GM23338 (cell line): ENCODE measurements at regions not wholly inside any gene's neighbourhood (a gene's known extent, or its start where the extent isn't known, plus 50 kb on each side); places are given as distances from the start of the nearest gene placed in this dataset.

Source experiments
- ATAC-seq: fragments of 200-7000 bp; cut with Tn5 transposase; 3 replicates; pipeline ENCODE4 v1.9.1; 2020
- DNase-seq: peaks from one replicate; pipeline ENCODE4 v3.0.0-alpha.2; 2015; ENCODE audit warnings: low spot score
- H2AFZ ChIP-seq: fragments of 200-600 bp; sonication (generic); 2 replicates; pipeline ENCODE4 v1.8.0; 2016; ENCODE audit warnings: antibody characterized with exemption, mild to moderate bottlenecking, moderate library complexity
- H3F3A ChIP-seq: fragments of 200-600 bp; sonication (generic); replicated peaks from 2 replicates; pipeline ENCODE4 v1.8.0; 2017; ENCODE audit warnings: antibody characterized with exemption, mixed run types, low read depth
- H3K27ac ChIP-seq: fragments of 200-600 bp; sonication (generic); 2 replicates; pipeline ENCODE4 v1.6.1; 2016; ENCODE audit warnings: low read depth
- H3K27me3 ChIP-seq: fragments of 200-600 bp; sonication (generic); 2 replicates; pipeline ENCODE4 v1.8.0; 2016; ENCODE audit warnings: mild to moderate bottlenecking, mixed run types, moderate library complexity; ENCODE audit not compliant: insufficient read depth
- H3K36me3 ChIP-seq: fragments of 200-600 bp; sonication (generic); 2 replicates; pipeline ENCODE4 v1.8.0; 2016; ENCODE audit warnings: mild to moderate bottlenecking; ENCODE audit not compliant: insufficient read depth
- H3K4me1 ChIP-seq: fragments of 200-600 bp; sonication (generic); 2 replicates; pipeline ENCODE4 v1.8.0; 2016; ENCODE audit warnings: mild to moderate bottlenecking, moderate library complexity; ENCODE audit not compliant: insufficient read depth
- H3K4me2 ChIP-seq: fragments of 200-600 bp; sonication (generic); 2 replicates; pipeline ENCODE4 v1.7.1; 2017; ENCODE audit warnings: mixed run types
- H3K4me3 ChIP-seq: fragments of 200-600 bp; sonication (generic); 2 replicates; pipeline ENCODE4 v1.6.1; 2016; ENCODE audit warnings: mixed run types
- H3K79me2 ChIP-seq: fragments of 200-600 bp; sonication (generic); replicated peaks from 2 replicates; pipeline ENCODE4 v1.8.0; 2017; ENCODE audit warnings: mild to moderate bottlenecking; ENCODE audit not compliant: insufficient read depth
- H3K9me2 ChIP-seq: fragments of 200-600 bp; sonication (generic); 2 replicates; pipeline ENCODE4 v1.8.0; 2017; ENCODE audit not compliant: insufficient read depth
- H4K20me1 ChIP-seq: fragments of 200-600 bp; sonication (generic); replicated peaks from 2 replicates; pipeline ENCODE4 v1.8.0; 2017; ENCODE audit warnings: mild to moderate bottlenecking; ENCODE audit not compliant: insufficient read depth
- H3K27ac Mint-ChIP-seq: 2 replicates; pipeline ENCODE4 v1.8.0; 2020; ENCODE audit warnings: inconsistent platforms, mild to moderate bottlenecking, moderate library complexity, mixed read lengths
- H3K27me3 Mint-ChIP-seq: 3 replicates; pipeline ENCODE4 v1.8.0; 2022; ENCODE audit warnings: low read depth, mild to moderate bottlenecking, moderate library complexity, mixed read lengths, inconsistent platforms; ENCODE audit not compliant: insufficient read depth, poor library complexity
- H3K36me3 Mint-ChIP-seq: 3 replicates; pipeline ENCODE4 v1.8.0; 2021; ENCODE audit warnings: low read depth, mild to moderate bottlenecking, inconsistent platforms, moderate library complexity, mixed read lengths
- H3K4me1 Mint-ChIP-seq: 3 replicates; pipeline ENCODE4 v1.8.0; 2020; ENCODE audit warnings: mild to moderate bottlenecking, inconsistent platforms, mixed read lengths
- H3K4me3 Mint-ChIP-seq: 3 replicates; pipeline ENCODE4 v1.8.0; 2021; ENCODE audit warnings: moderate library complexity, mild to moderate bottlenecking, inconsistent platforms, mixed read lengths
- H3K9me3 Mint-ChIP-seq: 3 replicates; pipeline ENCODE4 v1.8.0; 2020; ENCODE audit warnings: moderate library complexity, mild to moderate bottlenecking, inconsistent platforms, mixed read lengths
- CREB1 ChIP-seq: fragments of 250-450 bp; sonication (Bioruptor Pico); IDR thresholded peaks from 2 replicates; pipeline ENCODE4 v1.5.0; 2020; ENCODE audit warnings: low read depth, mild to moderate bottlenecking, moderate library complexity
- EZH2 ChIP-seq: fragments of 200-600 bp; sonication (generic); IDR thresholded peaks from one replicate; pipeline ENCODE4 v1.8.0; 2017; ENCODE audit warnings: antibody characterized with exemption, mild to moderate bottlenecking, low read depth; ENCODE audit not compliant: unreplicated experiment
- EZH2phosphoT487 ChIP-seq: fragments of 200-600 bp; sonication (generic); IDR thresholded peaks from one replicate; pipeline ENCODE4 v1.8.1; 2018; ENCODE audit warnings: antibody characterized with exemption; ENCODE audit not compliant: unreplicated experiment
- STAT1 ChIP-seq: IDR thresholded peaks from one replicate; pipeline ENCODE4 v1.6.1; 2016; ENCODE audit warnings: antibody characterized with exemption; ENCODE audit not compliant: unreplicated experiment
- ZNF114 ChIP-seq: fragments of 250-450 bp; sonication (Bioruptor Pico); IDR thresholded peaks from 2 replicates; pipeline ENCODE4 v1.5.0; 2020; ENCODE audit warnings: mild to moderate bottlenecking, moderate library complexity
- ZNF331 ChIP-seq: fragments of 250-450 bp; sonication (Bioruptor Pico); IDR thresholded peaks from 2 replicates; pipeline ENCODE4 v1.5.0; 2020; ENCODE audit warnings: low read depth, mild to moderate bottlenecking, moderate library complexity
- ZNF462 ChIP-seq: fragments of 250-450 bp; sonication (Bioruptor Pico); IDR thresholded peaks from 2 replicates; pipeline ENCODE4 v1.5.0; 2020; ENCODE audit warnings: mild to moderate bottlenecking, moderate library complexity
- TF ChIP-seq, protein P1 (sequence below): IDR thresholded peaks from 2 replicates; pipeline ENCODE4 v1.6.1; 2016; ENCODE audit warnings: antibody characterized with exemption
- TF ChIP-seq, protein P2 (sequence below), 2 experiments: fragments of 200-600 bp in 1 of 2; sonication (generic) in 1 of 2; conservative IDR thresholded peaks; 2 replicates each; pipeline versions ENCODE4 v1.5.1 to v1.6.1; 2016 to 2017; ENCODE audit warnings: antibody characterized with exemption in 2 of 2, low read depth in 2 of 2, mild to moderate bottlenecking in 2 of 2, moderate library complexity in 1 of 2

- Histone ChIP-seq H2AFZ (no peak overlapping the region), H3K4me2 (no peak overlapping the region), H3K36me3 (no peaks in the 10 kb centered on the region; the same call in 1 of the 2 replicates), H3F3A (no peaks in the 10 kb centered on the region), H3K79me2 (no peaks in the 10 kb centered on the region), H4K20me1 (no peaks in the 10 kb centered on the region), H3K27me3 (no peaks in the 10 kb centered on the region), H3K27ac (no peak overlapping the region), H3K9me2 (peaks cover 6% of the 10 kb centered on the region; the same call in 1 of the 2 replicates), H3K4me3 (no peak overlapping the region), H3K4me1 (no peaks in the 10 kb centered on the region)
- no peak overlapping the region for H3K27ac Mint-ChIP-seq
- H3K27me3 Mint-ChIP-seq, result no peaks in the 10 kb centered on the region
- ATAC-seq (no peak), DNase-seq (no peak)
- no peak overlapping the region for H3K4me3 Mint-ChIP-seq
- TF ChIP-seq, protein P1, sequence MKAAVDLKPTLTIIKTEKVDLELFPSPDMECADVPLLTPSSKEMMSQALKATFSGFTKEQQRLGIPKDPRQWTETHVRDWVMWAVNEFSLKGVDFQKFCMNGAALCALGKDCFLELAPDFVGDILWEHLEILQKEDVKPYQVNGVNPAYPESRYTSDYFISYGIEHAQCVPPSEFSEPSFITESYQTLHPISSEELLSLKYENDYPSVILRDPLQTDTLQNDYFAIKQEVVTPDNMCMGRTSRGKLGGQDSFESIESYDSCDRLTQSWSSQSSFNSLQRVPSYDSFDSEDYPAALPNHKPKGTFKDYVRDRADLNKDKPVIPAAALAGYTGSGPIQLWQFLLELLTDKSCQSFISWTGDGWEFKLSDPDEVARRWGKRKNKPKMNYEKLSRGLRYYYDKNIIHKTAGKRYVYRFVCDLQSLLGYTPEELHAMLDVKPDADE, result no peak
- no peak for TF ChIP-seq STAT1
- no peak for TF ChIP-seq EZH2
- TF ChIP-seq ZNF114 (CRISPR knock-in tag), result no peak
- no peak for TF ChIP-seq CREB1
- no peak for TF ChIP-seq ZNF331 (CRISPR knock-in tag)
- TF ChIP-seq ZNF462, result no peak
- TF ChIP-seq, protein P2, sequence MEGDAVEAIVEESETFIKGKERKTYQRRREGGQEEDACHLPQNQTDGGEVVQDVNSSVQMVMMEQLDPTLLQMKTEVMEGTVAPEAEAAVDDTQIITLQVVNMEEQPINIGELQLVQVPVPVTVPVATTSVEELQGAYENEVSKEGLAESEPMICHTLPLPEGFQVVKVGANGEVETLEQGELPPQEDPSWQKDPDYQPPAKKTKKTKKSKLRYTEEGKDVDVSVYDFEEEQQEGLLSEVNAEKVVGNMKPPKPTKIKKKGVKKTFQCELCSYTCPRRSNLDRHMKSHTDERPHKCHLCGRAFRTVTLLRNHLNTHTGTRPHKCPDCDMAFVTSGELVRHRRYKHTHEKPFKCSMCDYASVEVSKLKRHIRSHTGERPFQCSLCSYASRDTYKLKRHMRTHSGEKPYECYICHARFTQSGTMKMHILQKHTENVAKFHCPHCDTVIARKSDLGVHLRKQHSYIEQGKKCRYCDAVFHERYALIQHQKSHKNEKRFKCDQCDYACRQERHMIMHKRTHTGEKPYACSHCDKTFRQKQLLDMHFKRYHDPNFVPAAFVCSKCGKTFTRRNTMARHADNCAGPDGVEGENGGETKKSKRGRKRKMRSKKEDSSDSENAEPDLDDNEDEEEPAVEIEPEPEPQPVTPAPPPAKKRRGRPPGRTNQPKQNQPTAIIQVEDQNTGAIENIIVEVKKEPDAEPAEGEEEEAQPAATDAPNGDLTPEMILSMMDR (conservative IDR thresholded peaks at IDR 0.05; ENCODE audit: low read depth in 2 of 2), result no peak
- TF ChIP-seq EZH2phosphoT487, result no peak
- no peaks in the 10 kb centered on the region for H3K4me1 Mint-ChIP-seq
- H3K9me3 Mint-ChIP-seq, result no peaks in the 10 kb centered on the region; the same call in 2 of the 3 replicates
- no peaks in the 10 kb centered on the region for H3K36me3 Mint-ChIP-seq
Observed at GRCh38 chr12:17383321-17383720, 706.7 kb downstream of the RERGL start.
